Activated CD4-positive, alpha-beta T cell treated with anti-CD3 and anti-CD28 coated beads, Interleukin-2, amount 50 U/mL, for 1 hour (primary cell): ENCODE measurements at regions not wholly inside any gene's neighbourhood (a gene's known extent, or its start where the extent isn't known, plus 50 kb on each side); places are given as distances from the start of the nearest gene placed in this dataset.
"Not testable (repeated sequence)": the region's sequence is repeated elsewhere in the genome, so short reads cannot be mapped to it uniquely, and the experiment has no call there.

Experiments used
- DNase-seq: peaks from one replicate; pipeline ENCODE4 v3.0.0-alpha.2; 2020

DNA sequence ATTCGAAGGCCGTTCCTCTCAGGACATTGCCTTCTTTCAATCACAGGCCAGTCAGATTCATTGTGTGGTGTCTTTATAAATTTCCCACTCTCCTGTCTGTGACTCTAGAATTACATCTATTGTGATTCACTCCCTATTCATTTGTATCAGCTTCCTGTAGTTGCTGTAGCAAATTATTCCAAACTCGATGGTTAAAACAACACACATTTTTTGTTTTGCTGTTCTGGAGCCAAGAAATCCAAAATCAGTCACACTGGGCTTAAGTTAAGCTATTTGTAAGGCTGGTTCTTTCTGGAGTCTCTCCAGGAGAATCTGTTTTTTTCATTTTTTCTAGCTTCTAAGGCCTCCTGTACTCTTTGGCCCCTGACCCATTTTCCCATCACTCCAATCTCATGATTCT lies 1487.0 kb upstream of the SLC10A2 start:
- no peak for DNase-seq

DNA sequence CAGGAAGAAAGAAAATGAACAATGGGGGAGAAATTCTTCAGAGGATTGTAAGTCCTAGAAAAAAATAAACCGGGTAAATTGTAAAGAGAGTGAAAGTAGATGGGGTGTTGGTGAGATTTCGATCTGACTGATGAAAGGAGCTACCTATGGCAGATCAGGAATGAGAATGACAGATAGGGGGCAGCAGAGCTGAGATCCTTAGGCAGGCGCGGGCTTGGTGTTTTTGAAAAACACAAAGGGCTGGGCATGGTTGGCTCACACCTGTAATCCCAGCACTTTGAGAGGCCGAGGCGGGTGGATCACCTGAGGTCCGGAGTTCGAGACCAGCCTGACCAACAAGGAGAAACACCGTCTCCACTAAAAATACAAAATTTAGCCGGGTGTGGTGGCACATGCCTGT lies 1468.6 kb upstream of the SLC10A2 start:
- DNase-seq = no peak

DNA sequence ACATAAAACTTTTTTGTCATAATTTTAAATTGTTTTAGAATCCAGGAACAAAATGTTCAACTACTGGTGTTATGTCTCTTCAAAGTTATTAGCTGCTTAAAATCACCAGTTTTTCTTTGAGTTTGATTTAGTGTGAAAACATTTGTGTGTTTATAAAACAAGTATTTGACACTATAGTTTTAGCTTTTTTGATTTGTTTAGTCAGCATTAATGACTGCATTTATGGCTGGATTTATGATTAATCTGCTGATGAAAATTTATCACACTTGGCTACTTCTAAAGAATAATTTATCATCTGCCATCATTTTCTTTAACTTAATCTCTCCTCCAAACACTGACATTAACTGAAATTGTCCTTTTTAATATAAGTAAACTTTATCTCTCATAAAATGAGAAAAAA lies 1465.9 kb upstream of the SLC10A2 start:
- no peak for DNase-seq

- no peak for DNase-seq
These were observed 1464.5 kb upstream of the SLC10A2 start for GRCh38 chr13:104530741-104531140.

DNA sequence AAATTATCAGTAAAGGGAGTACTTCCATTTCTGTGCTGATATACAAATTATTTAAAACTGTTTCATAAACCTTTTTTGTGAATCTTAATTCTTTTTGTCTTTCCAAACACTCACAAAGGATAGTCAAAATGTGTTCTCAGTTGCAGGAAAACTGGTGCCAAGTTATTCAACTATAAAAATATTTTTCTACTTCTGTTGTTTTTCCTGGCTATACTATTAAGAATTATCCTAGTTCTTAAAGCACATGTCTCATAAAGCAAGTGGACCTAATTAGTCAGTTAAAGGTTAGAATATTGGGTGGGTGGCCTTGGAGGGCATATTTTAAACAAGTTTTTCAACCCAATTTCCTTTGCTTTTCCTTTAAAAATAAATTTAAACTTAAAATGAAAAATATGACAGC lies 1460.3 kb upstream of the SLC10A2 start:
- DNase-seq = no peak

DNA sequence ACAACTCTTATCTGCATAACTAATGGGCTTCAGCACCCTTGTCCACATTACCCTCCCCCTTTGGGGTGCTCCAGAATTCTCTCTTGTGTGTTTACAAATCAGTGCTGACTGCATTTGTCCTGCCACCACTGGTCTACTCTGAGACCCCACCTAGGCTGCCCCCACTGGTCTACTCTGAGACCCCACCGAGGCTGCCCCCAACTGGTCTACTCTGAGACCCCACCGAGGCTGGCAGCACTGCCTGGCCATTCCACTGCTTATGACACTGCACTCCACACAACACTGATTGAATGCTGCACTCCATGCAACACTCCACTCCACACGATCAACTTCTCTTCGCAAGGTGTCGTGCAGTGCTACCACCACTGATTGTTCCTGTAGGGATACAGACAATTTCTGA lies 1459.2 kb upstream of the SLC10A2 start:
- DNase-seq = no peak

- DNase-seq = no peak
These were observed 1456.2 kb upstream of the SLC10A2 start for GRCh38 chr13:104522235-104523072.

DNA sequence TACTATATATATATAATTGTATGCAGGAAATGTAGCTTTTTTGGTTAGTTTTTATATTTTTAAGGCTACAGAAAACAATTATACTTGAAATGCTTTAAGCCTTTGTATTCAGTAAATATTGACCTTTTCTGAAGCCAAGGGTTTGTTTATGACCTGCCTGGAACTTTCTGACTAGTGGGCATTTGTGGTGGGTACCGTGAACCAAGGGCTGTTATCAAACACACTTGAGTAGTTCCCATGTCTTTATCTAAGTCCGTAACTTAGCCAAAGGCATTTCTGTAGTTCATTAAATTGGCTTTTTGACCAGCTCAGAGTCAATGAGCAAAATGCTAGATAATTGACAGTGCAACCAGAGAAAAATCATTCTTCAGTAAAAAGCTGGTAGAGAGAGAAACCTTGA lies 1444.2 kb upstream of the SLC10A2 start:
- DNase-seq = no peak

DNA sequence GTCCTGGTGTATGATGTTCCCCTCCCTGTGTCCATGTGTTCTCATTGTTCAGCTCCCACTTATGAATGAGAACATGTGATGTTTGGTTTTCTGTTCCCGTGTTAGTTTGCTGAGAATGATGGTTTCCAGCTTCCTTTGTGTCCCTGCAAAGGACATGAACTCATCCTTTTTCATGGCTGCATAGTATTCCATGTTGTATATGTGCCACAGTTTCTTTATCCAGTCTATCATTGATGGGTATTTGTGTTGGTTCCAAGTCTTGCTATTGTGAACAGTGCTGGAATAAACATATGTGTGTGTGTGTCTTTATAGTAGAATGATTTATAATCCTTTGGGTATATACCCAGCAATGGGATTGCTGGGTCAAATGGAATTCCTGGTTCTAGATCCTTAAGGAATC lies 1427.3 kb upstream of the SLC10A2 start:
- not testable (repeated sequence) for DNase-seq

DNA sequence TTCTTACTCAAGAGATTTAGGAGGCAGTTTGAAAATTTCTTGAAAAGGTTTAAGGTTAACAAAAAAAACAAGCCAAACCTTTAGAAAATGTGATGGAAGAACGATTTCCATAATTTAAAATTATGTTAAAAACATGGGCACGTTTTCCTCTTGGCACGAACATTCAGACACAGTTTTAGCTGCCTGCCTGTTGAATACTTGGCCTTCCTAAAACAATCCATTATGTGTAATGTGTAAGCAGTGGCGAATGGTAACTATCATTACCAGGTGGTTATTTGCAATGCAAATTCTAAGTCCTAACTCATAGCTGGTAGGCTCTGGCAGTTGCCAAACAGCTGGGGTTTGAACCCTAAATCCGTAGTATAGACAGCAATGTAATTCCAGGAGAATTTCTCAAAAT lies 1425.7 kb upstream of the SLC10A2 start:
- no peak for DNase-seq

DNA sequence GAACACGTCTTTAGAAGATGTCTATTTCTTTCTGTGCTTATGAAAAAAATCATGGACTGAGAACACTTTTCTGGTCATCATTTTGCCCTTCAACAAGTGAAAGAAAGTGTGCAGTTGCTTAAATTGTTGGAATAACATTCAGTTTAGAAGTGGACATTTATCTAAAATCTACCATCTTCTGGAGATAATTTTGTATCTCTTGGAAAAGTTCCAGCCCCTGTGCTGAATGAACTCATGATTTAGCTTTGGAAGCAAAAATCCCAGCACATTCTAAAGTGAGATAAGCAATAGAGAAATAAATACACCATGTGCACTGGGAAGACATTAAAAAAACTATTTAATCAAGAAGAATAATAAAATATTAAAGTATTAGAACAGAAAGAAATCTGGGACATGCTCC lies 1420.8 kb upstream of the SLC10A2 start:
- no peak for DNase-seq

- DNase-seq = no peak
These were observed 1419.4 kb upstream of the SLC10A2 start for GRCh38 chr13:104485571-104485970.

- no peak for DNase-seq
These were observed 1417.4 kb upstream of the SLC10A2 start for GRCh38 chr13:104483631-104484030.

DNA sequence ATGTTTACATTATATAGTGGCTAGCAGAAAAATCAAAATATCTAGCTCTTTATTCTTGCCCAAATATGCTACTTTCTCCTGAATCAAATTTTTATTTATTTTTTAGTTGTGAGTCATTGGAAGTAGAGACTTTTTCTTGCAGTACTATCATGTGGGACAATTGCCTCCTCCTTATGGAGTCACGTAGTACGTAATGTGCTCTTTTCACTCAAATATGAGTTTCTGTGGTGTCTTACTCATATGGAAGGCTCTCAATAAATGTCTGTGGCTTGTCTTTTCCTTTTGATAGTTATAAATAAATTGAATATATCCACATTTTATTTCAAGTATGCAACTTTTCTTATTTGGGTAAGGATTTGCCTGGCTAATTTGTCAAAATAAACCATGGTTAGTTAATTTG lies 1411.0 kb upstream of the SLC10A2 start:
- no peak for DNase-seq

DNA sequence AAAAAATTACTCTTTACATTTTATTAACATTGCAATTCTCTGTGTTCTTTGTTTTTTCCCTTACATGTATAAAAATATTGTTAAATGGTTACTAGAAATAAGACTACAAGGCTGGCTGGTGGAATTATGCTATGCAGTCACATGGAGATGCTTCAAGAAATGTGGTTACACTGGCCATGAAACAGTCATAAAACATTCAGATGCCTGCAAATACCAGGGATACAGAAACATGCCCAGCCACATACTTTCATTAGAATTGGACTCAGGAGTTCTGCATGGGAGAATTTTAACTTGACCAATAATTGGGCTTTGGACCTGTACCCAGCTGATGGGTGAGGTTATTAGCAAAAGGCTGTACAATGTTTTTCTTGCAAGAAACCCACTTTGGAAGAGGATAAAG lies 1407.7 kb upstream of the SLC10A2 start:
- no peak for DNase-seq

- DNase-seq = no peak
These were observed 1399.8 kb upstream of the SLC10A2 start for GRCh38 chr13:104466016-104466415.

GRCh38 chr13:104461049-104461448 lies 1394.8 kb upstream of the SLC10A2 start:
- no peak for DNase-seq

DNA sequence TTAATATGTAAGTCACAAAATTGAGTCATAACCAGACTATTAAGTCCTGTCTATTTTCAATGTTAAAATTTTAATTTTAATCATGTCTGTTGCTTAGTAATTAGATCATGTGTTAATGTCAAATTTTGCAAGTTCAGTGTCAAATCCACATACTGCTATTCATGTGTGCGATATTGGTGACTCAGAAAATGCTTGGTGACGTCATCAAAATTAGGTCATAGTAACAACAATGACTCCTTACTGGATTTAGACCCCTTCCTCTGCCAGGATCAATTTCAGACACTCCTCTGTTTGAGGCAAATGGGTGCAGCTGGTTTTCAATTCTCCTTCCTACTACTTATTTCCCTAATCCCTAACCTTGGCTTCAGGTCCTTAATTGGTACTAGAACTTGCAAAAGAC lies 1394.3 kb upstream of the SLC10A2 start:
- DNase-seq = no peak

- DNase-seq = no peak
These were observed 1383.8 kb upstream of the SLC10A2 start for GRCh38 chr13:104450006-104450405.

DNA sequence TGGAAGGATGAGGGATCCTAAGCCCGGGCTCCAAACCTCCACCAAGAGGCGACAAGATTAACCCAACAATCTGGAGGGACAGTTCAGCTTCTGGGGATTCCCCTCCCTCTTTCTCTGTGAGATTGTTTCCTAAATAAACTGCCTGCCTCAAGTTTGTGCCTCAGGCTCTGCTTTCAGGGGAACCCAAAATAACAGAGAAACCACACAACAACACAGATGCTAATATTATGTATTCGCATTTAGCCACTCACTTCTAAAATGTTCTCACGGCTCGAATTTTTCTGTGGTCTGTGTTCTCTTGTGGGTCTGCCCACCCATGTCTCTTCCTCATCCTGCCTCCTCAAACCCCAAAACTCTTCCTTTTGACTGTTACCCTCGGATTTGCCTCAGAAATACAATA lies 1381.1 kb upstream of the SLC10A2 start:
- no peak for DNase-seq

- DNase-seq = no peak
These were observed 1376.3 kb upstream of the SLC10A2 start for GRCh38 chr13:104442536-104442935.

DNA sequence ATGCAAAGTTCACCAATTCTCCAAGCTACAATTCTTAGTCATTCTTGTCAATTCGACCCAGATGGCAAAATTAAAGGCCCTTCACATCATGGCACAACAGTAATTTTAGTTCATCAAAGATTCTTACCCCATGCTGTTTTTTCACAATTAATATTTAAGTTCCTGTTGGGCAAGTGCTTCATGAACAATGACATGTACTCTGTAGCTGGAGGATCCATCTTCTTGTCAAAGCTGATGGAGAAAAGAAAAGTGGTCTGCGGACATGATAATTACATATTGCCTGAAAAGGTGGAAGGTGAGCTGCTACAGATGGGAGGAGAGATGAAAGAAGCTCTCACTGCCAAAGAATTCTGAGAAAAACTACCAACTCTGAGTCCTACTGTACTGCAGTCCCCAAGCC lies 1370.3 kb upstream of the SLC10A2 start:
- no peak for DNase-seq

- DNase-seq = no peak
These were observed 1365.7 kb upstream of the SLC10A2 start for GRCh38 chr13:104431895-104432294.

- no peak for DNase-seq
These were observed 1360.2 kb upstream of the SLC10A2 start for GRCh38 chr13:104426435-104426834.

DNA sequence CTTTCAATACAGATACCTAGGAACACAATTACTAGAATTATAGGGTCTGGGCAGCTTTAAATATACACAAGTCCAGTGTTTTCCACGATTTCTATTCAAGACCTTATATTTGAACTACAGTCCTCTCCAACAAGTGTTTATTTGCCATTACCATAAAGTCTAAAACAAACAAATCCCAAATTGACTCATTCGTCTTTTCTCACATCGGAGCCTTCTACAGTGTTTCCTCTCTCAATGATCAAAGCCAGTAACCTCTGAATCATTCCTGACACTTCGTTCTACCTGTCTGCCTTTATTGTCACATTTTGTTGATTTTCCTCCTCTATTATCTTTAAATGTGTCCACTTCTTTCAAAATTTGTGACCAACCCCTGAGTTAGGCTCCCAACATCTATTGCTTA lies 1356.5 kb upstream of the SLC10A2 start:
- DNase-seq = no peak
